ENCODE measurements at regions not wholly inside any gene's neighbourhood (a gene's known extent, or its start where the extent isn't known, plus 50 kb on each side); places are given as distances from the start of the nearest gene placed in this dataset.

- FAIRE-seq: no peak
- 0% methylated on average over 2 of the region's 3 CpGs for WGBS (ENCODE audit: insufficient coverage, low coverage, missing lambda C conversion rate)
These were observed 466.8 kb upstream of the MEX3C start for GRCh38 chr18:51664236-51664635.

DNA sequence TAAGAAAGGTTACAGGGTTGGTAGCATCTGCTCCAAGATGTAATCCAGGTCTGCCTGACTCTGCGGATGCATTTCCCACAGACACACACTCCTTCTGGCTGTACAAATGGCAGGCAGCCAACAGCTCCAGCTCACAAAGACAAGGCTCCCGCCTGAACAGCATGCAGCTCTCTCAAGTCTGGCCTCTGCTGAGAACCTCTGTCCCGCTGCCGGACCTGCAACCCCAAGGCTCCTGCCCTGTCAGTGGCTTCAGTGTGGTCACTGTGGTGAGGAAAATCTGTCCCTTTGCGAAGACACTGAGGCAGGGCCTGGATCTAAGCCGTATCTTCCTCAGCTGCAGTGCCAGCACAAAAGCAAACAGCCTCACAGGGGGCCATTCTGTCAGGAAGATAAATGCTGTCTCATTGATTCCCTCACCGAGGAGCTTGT is 469.3 kb upstream of the MEX3C start:
- FAIRE-seq: no peak
- Histone ChIP-seq H3K27ac (ENCODE audit: extremely low read depth, low read depth, low read length) (no peak overlapping the region), H3K4me3 (no peak overlapping the region), H3K36me3 (ENCODE audit: control insufficient read depth, insufficient read depth, low read length) (no peaks in the 10 kb centered on the region), H4K20me1 (replicated peaks; ENCODE audit: control insufficient read depth, insufficient read depth, low read length) (no peaks in the 10 kb centered on the region), H3K27me3 (ENCODE audit: control insufficient read depth in 2 of 2, insufficient read depth in 2 of 2, low read length in 2 of 2) (no peaks in the 10 kb centered on the region), H3K9ac (ENCODE audit: insufficient read depth in 1 of 2, low read depth in 2 of 2, low read length in 2 of 2) (no peak overlapping the region), H3K79me2 (ENCODE audit: control insufficient read depth, insufficient read depth, low read length) (no peaks in the 10 kb centered on the region), H3K4me1 (replicated peaks in 1 of 2; ENCODE audit: control insufficient read depth in 2 of 2, insufficient read depth in 2 of 2, low read length in 2 of 2) (no peaks in the 10 kb centered on the region), H2AFZ (ENCODE audit: low read depth, low read length) (no peak overlapping the region), H3K9me3 (replicated peaks; ENCODE audit: control insufficient read depth, insufficient read depth, low read depth, low read length) (no peaks in the 10 kb centered on the region), H3K9me1 (ENCODE audit: control insufficient read depth, insufficient read depth, low read length) (no peaks in the 10 kb centered on the region), H3K4me2 (ENCODE audit: insufficient read depth, low read length) (no peak overlapping the region)
- no TSS peak for BruUV-seq (replicated peaks)
- CTCF ChIA-PET (ENCODE audit: low intra/inter-chr PET ratio): no interaction called here
- intact Hi-C loops (cut with micrococcal nuclease) (no loop called here), in situ Hi-C loops (cut with MboI) (loop anchor here (25.0 kb wide), 1 partner anchor 554 kb away; no protein-coding TSS in a partner anchor)
- DNase-seq (ENCODE audit: extremely low read depth in 1 of 4, low spot score in 3 of 4): no peak
- POLR2A ChIA-PET: no interaction called here
- no peak for ATAC-seq
- 3% methylated on average over 7 of the region's 7 CpGs for WGBS (ENCODE audit: insufficient coverage, low coverage, missing lambda C conversion rate)
- TF ChIP-seq, protein P1, sequence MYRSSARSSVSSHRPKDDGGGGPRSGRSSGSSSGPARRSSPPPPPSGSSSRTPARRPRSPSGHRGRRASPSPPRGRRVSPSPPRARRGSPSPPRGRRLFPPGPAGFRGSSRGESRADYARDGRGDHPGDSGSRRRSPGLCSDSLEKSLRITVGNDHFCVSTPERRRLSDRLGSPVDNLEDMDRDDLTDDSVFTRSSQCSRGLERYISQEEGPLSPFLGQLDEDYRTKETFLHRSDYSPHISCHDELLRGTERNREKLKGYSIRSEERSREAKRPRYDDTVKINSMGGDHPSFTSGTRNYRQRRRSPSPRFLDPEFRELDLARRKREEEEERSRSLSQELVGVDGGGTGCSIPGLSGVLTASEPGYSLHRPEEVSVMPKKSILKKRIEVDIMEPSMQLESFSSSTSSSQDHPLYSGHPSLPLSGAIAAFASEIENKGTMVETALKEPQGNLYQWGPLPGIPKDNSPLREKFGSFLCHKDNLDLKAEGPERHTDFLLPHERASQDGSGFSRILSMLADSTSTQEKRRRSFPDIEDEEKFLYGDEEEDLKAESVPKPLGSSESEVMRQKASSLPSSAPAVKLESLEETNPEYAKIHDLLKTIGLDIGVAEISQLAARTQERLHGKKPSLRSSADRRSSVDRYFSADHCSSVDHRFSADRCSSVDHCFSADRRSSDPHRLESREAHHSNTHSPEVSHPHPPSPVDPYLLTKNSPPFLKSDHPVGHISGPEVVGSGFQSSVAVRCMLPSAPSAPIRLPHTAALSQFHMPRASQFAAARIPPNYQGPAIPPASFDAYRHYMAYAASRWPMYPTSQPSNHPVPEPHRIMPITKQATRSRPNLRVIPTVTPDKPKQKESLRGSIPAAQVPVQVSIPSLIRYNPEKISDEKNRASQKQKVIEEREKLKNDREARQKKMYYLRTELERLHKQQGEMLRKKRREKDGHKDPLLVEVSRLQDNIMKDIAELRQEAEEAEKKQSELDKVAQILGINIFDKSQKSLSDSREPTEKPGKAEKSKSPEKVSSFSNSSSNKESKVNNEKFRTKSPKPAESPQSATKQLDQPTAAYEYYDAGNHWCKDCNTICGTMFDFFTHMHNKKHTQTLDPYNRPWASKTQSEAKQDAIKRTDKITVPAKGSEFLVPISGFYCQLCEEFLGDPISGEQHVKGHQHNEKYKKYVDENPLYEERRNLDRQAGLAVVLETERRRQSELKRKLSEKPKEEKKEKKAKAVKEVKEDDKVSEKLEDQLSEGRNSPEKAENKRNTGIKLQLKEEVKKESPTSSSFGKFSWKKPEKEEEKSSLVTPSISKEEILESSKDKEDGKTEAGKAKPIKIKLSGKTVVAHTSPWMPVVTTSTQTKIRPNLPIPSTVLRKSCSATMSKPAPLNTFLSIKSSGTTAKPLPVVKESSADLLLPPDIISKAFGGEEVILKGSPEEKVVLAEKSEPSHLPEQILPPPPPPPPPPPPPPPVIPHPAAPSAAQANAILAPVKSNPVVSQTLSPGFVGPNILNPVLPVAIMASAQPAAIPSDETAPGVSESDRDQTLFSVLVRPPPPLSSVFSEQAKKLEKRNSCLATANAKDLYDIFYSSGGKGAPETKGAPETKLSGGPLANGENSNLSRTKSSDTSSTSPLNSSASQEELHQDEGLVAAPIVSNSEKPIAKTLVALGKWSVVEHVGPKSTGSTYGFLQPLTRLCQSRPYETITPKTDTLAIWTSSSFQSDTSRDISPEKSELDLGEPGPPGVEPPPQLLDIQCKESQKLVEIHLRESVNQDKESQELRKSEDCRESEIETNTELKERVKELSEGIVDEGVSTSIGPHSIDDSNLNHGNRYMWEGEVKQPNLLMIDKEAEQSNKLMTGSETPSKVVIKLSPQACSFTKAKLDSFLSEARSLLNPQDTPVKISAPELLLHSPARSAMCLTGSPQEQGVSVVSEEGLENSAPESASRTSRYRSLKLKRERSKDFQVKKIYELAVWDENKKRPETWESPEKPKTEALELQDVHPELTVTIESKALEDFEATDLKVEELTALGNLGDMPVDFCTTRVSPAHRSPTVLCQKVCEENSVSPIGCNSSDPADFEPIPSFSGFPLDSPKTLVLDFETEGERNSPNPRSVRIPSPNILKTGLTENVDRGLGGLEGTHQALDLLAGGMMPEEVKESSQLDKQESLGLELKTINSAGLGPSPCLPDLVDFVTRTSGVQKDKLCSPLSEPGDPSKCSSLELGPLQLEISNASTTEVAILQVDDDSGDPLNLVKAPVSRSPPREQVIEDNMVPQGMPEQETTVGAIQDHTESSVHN (IDR thresholded peaks at IDR 0.05; ENCODE audit: borderline replicate concordance in 1 of 2, low read depth in 1 of 2): no peak
- TF ChIP-seq TAF7 (tag; IDR thresholded peaks at IDR 0.05) (no peak), GATA2 (CRISPR knock-in tag; IDR thresholded peaks at IDR 0.05) (no peak), ERF (CRISPR knock-in tag; IDR thresholded peaks at IDR 0.05) (no peak)
- TF ChIP-seq, protein P2, sequence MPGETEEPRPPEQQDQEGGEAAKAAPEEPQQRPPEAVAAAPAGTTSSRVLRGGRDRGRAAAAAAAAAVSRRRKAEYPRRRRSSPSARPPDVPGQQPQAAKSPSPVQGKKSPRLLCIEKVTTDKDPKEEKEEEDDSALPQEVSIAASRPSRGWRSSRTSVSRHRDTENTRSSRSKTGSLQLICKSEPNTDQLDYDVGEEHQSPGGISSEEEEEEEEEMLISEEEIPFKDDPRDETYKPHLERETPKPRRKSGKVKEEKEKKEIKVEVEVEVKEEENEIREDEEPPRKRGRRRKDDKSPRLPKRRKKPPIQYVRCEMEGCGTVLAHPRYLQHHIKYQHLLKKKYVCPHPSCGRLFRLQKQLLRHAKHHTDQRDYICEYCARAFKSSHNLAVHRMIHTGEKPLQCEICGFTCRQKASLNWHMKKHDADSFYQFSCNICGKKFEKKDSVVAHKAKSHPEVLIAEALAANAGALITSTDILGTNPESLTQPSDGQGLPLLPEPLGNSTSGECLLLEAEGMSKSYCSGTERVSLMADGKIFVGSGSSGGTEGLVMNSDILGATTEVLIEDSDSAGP (CRISPR knock-in tag; IDR thresholded peaks at IDR 0.05): no peak

More at GRCh38 chr18:51664236-51664635, 466.8 kb upstream of the MEX3C start:
- no peak for DNase-seq (ENCODE audit: extremely low read depth in 1 of 4, low spot score in 3 of 4)
- ChIA-PET POLR2A (no interaction called here), CTCF (ENCODE audit: low intra/inter-chr PET ratio) (no interaction called here)
- Histone ChIP-seq H3K79me2 (ENCODE audit: control insufficient read depth, insufficient read depth, low read length) (no peaks in the 10 kb centered on the region), H3K9ac (ENCODE audit: insufficient read depth in 1 of 2, low read depth in 2 of 2, low read length in 2 of 2) (no peak overlapping the region), H4K20me1 (replicated peaks; ENCODE audit: control insufficient read depth, insufficient read depth, low read length) (no peaks in the 10 kb centered on the region), H3K36me3 (ENCODE audit: control insufficient read depth, insufficient read depth, low read length) (no peaks in the 10 kb centered on the region), H3K4me1 (replicated peaks in 1 of 2; ENCODE audit: control insufficient read depth in 2 of 2, insufficient read depth in 2 of 2, low read length in 2 of 2) (no peaks in the 10 kb centered on the region), H3K9me1 (ENCODE audit: control insufficient read depth, insufficient read depth, low read length) (no peaks in the 10 kb centered on the region), H3K27ac (ENCODE audit: extremely low read depth, low read depth, low read length) (no peak overlapping the region), H3K4me3 (no peak overlapping the region), H3K27me3 (ENCODE audit: control insufficient read depth in 2 of 2, insufficient read depth in 2 of 2, low read length in 2 of 2) (no peaks in the 10 kb centered on the region), H3K9me3 (replicated peaks; ENCODE audit: control insufficient read depth, insufficient read depth, low read depth, low read length) (no peaks in the 10 kb centered on the region), H2AFZ (ENCODE audit: low read depth, low read length) (no peak overlapping the region), H3K4me2 (ENCODE audit: insufficient read depth, low read length) (no peak overlapping the region)
- BruUV-seq (replicated peaks): no TSS peak
- no peak for ATAC-seq
- TF ChIP-seq ERF (CRISPR knock-in tag; IDR thresholded peaks at IDR 0.05): no peak
- no peak for TF ChIP-seq SNRNP70 (optimal IDR thresholded peaks at IDR 0.05; ENCODE audit: low read depth, low read length)
- TF ChIP-seq CBFA2T2 (conservative IDR thresholded peaks at IDR 0.05): no peak
- in situ Hi-C loops (cut with MboI): loop anchor here (25.0 kb wide), 1 partner anchor 552 kb away; no protein-coding TSS in a partner anchor
- intact Hi-C loops (cut with micrococcal nuclease): no loop called here

All from K562 (cell line).